ENCODE measurements at regions not wholly inside any gene's neighbourhood (a gene's known extent, or its start where the extent isn't known, plus 50 kb on each side); places are given as distances from the start of the nearest gene placed in this dataset.

- DNase-seq = no peak
Measured at GRCh38 chr3:68290333-68290732, 635.9 kb upstream of the SUCLG2 start.

DNA sequence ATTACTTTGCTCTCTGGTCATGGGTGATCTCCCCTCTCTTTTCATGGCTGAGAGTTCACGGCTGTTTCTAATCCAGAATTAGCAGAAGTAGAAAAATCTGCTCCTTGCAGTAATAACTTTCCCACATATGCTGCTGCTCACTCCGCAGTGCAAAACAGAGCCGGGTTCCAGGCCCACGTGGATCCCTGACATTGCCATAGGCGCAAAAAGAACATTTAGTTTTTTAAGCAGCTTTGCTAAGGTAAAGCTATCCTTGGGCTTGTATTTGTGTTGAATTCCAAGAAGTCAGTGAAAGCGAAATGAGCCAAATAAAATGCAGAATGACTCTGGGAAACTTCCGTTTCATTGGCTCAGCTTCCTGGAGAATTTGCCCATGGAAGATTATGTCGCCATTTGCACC lies 633.7 kb upstream of the SUCLG2 start:
- no peak for DNase-seq

DNA sequence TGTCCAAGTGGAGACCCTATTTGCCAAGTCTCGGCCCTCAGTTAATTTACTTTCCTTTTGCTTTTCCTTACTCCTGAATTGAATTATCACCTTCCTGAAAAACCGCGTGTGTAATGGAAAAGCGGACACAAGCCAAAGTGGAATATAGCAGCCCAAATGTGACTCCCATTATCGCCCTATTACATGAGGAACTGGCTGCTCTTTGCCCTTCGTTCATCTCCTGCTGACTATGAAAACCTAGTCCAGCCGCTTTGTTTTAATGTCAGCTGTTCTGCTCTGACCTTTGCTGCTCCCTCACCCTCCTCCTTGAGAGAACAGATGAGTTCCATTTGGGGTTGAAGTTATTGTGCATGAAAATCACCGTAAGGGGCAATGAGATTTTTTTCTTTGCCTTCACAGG lies 632.7 kb upstream of the SUCLG2 start:
- DNase-seq = no peak

GRCh38 chr3:68274286-68274685 lies 619.9 kb upstream of the SUCLG2 start:
- no peak for DNase-seq

GRCh38 chr3:68271145-68271544 lies 616.7 kb upstream of the SUCLG2 start:
- no peak for DNase-seq

DNA sequence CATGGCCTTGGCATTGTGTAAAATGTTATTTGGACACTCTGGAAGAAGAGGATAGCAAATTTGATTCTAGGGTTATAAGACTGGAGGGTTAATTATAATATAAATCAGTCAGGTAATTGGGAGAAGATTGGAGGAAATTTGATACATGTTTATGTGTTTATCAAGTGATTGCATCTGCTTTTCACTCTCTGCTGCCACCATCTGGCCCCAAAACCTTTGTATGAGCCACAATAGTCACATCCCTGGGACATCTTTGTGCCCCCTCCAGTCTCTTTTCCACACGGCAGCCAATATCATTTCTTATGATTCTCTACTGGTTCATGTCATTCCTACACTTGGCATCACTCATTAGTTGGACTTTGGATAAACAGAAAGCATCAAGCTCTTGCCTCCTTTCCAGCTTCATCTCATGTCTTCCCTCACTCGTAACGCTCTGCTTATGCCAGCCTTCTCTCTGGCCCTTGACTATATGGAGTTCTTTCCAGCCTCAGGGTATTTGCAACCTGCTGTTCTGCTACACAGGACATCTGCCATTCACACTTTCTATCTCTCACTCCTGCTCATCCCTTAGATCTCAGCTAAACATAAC lies 602.3 kb upstream of the SUCLG2 start:
- DNase-seq = no peak

DNA sequence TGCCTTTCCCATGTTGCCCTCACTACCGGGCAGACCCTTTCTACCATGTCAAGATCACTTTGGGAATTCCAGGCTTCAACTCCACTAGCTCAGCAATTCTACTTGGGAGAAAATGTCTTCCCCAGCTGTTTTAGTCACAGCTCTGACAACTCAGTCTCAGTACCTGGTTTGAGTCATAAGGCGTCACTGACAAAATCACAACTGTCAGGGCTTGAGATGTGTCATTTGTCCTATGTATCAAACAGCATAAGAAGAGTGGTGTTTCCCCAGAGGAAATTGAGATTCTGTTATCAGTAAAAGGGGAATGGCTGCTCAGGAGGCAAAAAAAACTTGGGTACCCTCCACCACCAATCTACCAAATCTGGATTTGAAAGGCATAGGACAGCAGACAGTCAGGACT lies 594.9 kb upstream of the SUCLG2 start:
- no peak for DNase-seq

- DNase-seq = no peak
Measured at GRCh38 chr3:68242606-68243005, 588.2 kb upstream of the SUCLG2 start.

GRCh38 chr3:68239542-68239941 lies 585.1 kb upstream of the SUCLG2 start:
- DNase-seq = no peak

DNA sequence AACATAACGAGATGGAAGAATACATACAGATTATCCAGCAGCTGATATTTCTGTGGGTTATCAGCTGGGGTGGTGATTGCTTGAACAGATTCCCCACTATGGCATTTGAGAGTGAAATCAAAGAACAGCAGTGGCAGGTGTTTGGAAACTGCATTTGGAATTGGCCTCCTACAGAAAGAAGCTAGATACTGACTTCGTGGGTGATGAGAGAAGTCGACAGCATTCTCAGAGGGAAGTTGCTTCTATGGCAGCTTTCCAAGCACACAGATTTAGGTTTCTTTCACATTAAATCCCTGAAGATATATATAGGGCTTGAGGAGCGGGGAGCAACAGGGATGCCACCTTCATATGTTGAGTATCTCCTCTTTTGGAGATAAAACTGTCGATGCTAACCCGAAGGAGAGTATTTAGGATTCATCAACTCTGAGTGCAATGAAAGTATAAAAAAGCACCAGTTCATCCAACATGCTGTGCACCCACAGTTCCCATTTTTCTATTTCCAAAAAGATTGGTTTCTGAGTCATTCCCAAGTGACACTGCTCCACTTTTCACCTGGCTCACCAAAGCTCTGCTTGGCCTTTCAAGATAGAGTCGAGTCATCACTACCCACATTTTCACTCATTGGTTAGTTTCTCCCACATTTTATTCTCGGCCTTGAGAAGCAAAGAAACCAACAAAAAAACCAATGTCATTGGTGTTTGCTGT lies 579.8 kb upstream of the SUCLG2 start:
- DNase-seq = no peak

DNA sequence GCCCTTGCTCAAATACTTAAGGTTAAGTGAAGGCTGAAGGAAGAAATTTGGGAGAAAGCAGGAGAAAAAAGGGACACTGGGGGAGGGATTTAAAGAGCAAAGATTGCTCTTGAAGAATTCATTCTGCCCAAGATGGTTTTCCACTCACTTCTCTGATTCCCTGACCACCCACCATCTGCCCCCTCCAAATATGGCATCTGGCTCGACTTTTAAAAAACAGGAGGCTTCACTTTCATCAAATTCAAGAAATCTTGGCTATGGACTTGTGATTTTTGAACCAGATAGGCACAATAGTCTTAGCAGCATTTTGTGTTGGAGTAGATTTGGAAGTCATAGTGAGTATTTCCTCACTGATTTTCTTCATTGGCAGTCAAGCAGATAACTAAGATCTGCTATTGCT lies 574.4 kb upstream of the SUCLG2 start:
- DNase-seq = no peak

GRCh38 chr3:68220832-68221231 lies 566.4 kb upstream of the SUCLG2 start:
- DNase-seq = no peak

DNA sequence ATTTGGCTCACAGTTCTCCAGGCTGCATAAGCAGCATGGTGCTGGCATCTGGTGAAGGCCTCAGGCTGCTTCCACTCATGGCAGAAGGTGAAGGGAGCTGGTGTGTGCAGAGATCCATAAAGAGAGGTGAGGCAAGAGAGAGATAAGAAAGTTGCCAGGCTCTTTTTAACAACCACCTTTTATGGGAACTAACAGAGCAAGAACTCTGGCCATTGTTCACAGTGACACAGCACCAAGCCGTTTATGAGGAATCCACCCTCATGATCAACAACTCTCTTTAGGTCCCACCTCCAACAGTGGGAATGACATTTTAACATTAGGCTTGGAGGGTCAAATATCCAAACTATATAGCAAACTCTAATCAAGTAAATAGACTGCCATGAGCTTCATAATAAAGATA lies 557.2 kb upstream of the SUCLG2 start:
- no peak for DNase-seq

DNA sequence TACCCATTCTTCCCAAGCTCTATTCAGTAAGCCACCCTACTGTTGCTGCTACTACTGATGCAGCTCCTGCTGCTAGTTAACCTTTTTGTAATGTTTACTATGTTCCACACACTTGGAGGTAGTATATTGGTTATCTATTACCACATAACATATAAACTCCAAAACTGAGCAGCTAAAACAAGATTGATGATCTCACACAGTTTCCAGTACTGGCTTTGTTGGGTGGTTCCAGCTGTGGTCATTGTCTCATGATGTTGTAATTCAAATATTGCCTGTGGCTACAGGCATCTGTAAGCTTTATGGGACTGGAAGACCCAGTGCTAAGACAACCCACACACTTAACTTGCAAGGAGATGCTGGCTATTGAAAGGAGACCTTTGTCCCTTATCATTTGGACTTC lies 556.2 kb upstream of the SUCLG2 start:
- DNase-seq = no peak

- no peak for DNase-seq
Measured at GRCh38 chr3:68207327-68207726, 552.9 kb upstream of the SUCLG2 start.

GRCh38 chr3:68206524-68207117 lies 552.2 kb upstream of the SUCLG2 start:
- DNase-seq = no peak

GRCh38 chr3:68186733-68187132 lies 532.3 kb upstream of the SUCLG2 start:
- DNase-seq = no peak

GRCh38 chr3:68176600-68176999 lies 522.2 kb upstream of the SUCLG2 start:
- no peak for DNase-seq

DNA sequence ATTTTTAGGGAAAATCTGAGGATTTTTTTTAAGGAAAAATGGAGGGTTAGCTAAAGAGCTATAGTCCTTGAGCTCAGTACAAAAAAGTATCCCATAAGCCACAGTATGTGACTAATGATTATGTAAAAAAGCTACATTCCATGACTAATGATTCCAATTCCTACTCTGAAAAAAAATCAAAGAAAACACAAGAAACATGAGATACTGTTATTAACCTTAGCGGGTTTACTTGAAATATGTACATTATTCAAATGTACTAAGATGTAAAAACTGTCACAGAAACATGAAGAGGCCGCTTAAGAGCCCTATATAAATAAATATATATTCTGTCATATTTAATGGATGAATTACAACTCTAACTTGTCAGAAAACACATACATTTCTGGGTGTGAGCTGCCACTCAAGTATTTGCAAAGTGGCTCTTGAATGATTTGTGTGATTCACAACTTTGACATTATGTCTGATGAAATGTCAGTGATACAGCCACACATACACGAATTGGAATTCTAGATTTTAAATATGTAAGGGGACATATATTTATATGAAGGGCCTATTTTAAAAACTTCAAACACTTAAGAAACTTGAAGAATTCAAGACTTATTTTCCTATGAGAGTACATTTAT lies 518.7 kb upstream of the SUCLG2 start:
- DNase-seq = no peak

DNA sequence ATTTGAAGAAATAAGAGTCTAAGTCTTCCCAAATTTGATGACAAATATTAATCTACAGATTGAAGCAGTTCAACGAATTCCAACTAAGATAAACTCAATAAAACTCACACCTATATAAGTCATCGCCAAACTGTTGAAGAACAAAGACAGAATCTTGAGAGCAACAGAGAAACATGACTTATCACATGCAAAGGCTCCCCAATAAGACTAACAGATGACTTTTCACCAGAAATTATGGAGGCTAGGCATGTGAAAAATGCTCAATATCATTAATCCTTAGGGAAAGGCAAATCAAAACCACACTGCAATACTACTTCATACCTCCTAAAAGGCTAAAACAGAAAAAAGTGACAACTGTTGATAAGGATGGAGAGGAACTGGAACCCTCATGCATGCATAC lies 517.6 kb upstream of the SUCLG2 start:
- DNase-seq = no peak

GRCh38 chr3:68163968-68164367 lies 509.6 kb upstream of the SUCLG2 start:
- no peak for DNase-seq

- DNase-seq = no peak
Measured at GRCh38 chr3:68163062-68163461, 508.6 kb upstream of the SUCLG2 start.

DNA sequence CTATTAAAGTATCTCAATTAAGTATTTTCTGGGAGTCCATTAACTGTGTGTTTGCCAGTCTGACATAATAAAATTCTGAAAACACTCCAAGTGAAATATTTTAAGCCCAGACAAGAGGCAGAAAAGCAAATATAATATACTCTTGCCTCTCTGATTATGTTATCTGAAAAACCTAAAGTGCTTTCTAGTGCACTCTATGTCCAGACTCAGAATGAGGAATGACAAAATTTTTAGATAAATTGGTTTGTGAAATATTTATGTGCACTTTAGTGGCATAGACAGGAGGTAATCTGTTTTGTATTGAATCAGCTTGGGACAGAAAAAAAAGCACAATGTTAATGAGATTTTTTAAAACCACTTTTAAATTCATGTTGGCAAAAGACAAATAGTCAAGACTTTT lies 508.2 kb upstream of the SUCLG2 start:
- DNase-seq = no peak

DNA sequence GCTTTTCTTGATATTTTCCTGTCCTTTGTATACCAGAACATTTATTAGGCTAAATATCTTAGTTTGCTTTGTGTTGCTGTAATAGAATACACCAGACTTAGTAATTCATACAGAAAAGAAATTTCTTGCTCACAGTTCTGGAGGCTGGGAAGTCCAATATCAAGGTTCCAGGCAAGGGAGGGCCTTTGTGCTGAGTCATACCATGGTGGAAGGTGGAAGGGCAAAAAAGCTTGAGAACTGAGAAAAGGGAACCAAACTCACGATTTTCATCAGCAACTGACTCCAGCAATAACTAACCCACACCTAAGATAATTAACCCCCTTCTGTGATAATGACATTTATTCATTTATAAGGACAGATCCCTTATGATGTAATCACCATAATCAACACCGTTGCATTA lies 496.9 kb upstream of the SUCLG2 start:
- DNase-seq = no peak
